Endothelial cell (in vitro differentiated cells): ENCODE measurements at regions not wholly inside any gene's neighbourhood (a gene's known extent, or its start where the extent isn't known, plus 50 kb on each side); places are given as distances from the start of the nearest gene placed in this dataset.
"Not testable (repeated sequence)": the region's sequence is repeated elsewhere in the genome, so short reads cannot be mapped to it uniquely, and the experiment has no call there.

Source experiments
- DNase-seq: peaks from one replicate; pipeline ENCODE4 v3.0.0; 2021; ENCODE audit warnings: low spot score
- H3K27ac Mint-ChIP-seq: one replicate; pipeline ENCODE4 v1.8.0; 2021; ENCODE audit warnings: mixed read lengths, inconsistent platforms; ENCODE audit not compliant: unreplicated experiment
- H3K27me3 Mint-ChIP-seq: one replicate; pipeline ENCODE4 v1.8.0; 2021; ENCODE audit warnings: mild to moderate bottlenecking, moderate library complexity, mixed read lengths, inconsistent platforms; ENCODE audit not compliant: unreplicated experiment
- H3K36me3 Mint-ChIP-seq: one replicate; pipeline ENCODE4 v1.8.0; 2021; ENCODE audit warnings: mild to moderate bottlenecking, low read depth, mixed read lengths, inconsistent platforms; ENCODE audit not compliant: unreplicated experiment
- H3K4me1 Mint-ChIP-seq: one replicate; pipeline ENCODE4 v1.8.0; 2021; ENCODE audit warnings: mild to moderate bottlenecking, mixed read lengths, inconsistent platforms; ENCODE audit not compliant: unreplicated experiment
- H3K4me3 Mint-ChIP-seq: one replicate; pipeline ENCODE4 v1.8.0; 2021; ENCODE audit warnings: mild to moderate bottlenecking, mixed read lengths, inconsistent platforms; ENCODE audit not compliant: unreplicated experiment
- H3K9me3 Mint-ChIP-seq: one replicate; pipeline ENCODE4 v1.8.0; 2021; ENCODE audit warnings: mixed read lengths, inconsistent platforms; ENCODE audit not compliant: unreplicated experiment
- CTCF ChIP-seq: fragments of 200-600 bp; sonication (generic); IDR thresholded peaks from one replicate; pipeline ENCODE4 v1.5.0; 2021; ENCODE audit warnings: antibody characterized with exemption; ENCODE audit not compliant: unreplicated experiment

GRCh38 chr2:209259767-209260166 lies 164.1 kb upstream of the MAP2 start:
- Mint-ChIP-seq H3K9me3 (no peaks in the 10 kb centered on the region), H3K27me3 (no peaks in the 10 kb centered on the region), H3K36me3 (no peaks in the 10 kb centered on the region), H3K4me1 (no peaks in the 10 kb centered on the region), H3K4me3 (no peak overlapping the region), H3K27ac (no peak overlapping the region)
- no peak for TF ChIP-seq CTCF
- DNase-seq: no peak

GRCh38 chr2:209260281-209260680 lies 163.6 kb upstream of the MAP2 start:
- TF ChIP-seq CTCF: no peak
- H3K27ac Mint-ChIP-seq: no peak overlapping the region
- no peaks in the 10 kb centered on the region for H3K9me3 Mint-ChIP-seq
- no peaks in the 10 kb centered on the region for H3K36me3 Mint-ChIP-seq
- no peaks in the 10 kb centered on the region for H3K27me3 Mint-ChIP-seq
- no peak for DNase-seq
- no peak overlapping the region for H3K4me3 Mint-ChIP-seq
- H3K4me1 Mint-ChIP-seq: no peaks in the 10 kb centered on the region

- DNase-seq, H3K36me3 Mint-ChIP-seq, H3K27ac Mint-ChIP-seq, H3K9me3 Mint-ChIP-seq, H3K4me3 Mint-ChIP-seq, H3K4me1 Mint-ChIP-seq, H3K27me3 Mint-ChIP-seq: not testable (repeated sequence)
Observed at GRCh38 chr2:209261366-209262053, 162.3 kb upstream of the MAP2 start.

GRCh38 chr2:209269024-209269423 lies 154.8 kb upstream of the MAP2 start:
- Mint-ChIP-seq H3K27me3 (no peaks in the 10 kb centered on the region), H3K4me1 (no peaks in the 10 kb centered on the region), H3K4me3 (no peak overlapping the region), H3K36me3 (no peaks in the 10 kb centered on the region), H3K27ac (no peak overlapping the region), H3K9me3 (no peaks in the 10 kb centered on the region)
- no peak for DNase-seq
- no peak for TF ChIP-seq CTCF

GRCh38 chr2:209276000-209276399 lies 147.8 kb upstream of the MAP2 start:
- no peak overlapping the region for H3K4me3 Mint-ChIP-seq
- H3K36me3 Mint-ChIP-seq: no peaks in the 10 kb centered on the region
- no peak overlapping the region for H3K27ac Mint-ChIP-seq
- no peaks in the 10 kb centered on the region for H3K4me1 Mint-ChIP-seq
- no peak for DNase-seq
- H3K27me3 Mint-ChIP-seq: no peaks in the 10 kb centered on the region
- H3K9me3 Mint-ChIP-seq: no peaks in the 10 kb centered on the region
- TF ChIP-seq CTCF: no peak

GRCh38 chr2:209277444-209277843 lies 146.4 kb upstream of the MAP2 start:
- Mint-ChIP-seq H3K36me3 (no peaks in the 10 kb centered on the region), H3K4me1 (no peaks in the 10 kb centered on the region), H3K9me3 (no peaks in the 10 kb centered on the region), H3K27ac (no peak overlapping the region), H3K4me3 (no peak overlapping the region), H3K27me3 (no peaks in the 10 kb centered on the region)
- TF ChIP-seq CTCF: no peak
- no peak for DNase-seq
